ENCODE measurements at regions not wholly inside any gene's neighbourhood (a gene's known extent, or its start where the extent isn't known, plus 50 kb on each side); places are given as distances from the start of the nearest gene placed in this dataset.

DNA sequence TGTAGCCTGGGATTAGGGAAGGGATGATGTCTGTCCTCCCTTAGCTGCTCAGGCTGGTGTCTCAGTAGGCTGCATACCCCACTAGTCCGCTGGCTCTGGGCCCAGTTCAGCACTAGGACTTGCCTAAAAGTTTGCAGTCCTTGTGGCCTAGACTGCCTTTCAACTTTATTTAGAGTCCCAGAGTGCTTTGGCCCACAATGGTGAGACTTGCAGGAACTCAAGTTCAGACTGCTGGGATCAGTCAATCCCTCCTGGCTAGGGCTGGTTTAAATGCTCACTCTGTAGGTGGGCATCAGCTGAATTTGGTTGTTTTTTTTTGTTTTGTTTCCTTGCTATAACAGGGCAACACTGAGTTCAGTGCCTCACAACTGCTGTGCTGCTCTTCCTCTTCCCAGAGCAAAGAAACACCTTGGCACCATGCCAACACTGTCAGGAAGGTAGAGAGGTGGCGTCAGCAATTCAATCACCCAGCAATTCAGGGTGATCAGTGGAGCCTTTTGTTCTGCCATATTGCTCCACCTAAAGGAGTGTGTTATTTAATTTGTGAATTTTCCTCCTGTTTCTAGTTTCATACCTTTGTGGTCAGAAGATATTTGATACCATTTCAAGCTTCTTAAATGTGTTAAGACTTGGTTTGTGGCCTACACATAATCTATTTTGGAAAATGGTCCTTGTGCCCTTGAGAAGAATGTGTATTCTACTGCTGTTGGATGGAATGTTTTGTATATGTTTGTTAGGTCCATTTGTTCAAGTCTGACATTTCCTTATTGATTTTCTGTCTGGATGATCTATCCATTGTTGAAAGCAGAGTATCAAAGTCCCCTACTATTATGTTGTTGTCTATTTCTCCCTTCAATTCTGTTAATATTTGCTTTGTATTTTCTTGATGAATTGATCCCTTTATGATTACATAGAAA is 284.0 kb upstream of the PMFBP1 start:
- TF ChIP-seq, protein P1, sequence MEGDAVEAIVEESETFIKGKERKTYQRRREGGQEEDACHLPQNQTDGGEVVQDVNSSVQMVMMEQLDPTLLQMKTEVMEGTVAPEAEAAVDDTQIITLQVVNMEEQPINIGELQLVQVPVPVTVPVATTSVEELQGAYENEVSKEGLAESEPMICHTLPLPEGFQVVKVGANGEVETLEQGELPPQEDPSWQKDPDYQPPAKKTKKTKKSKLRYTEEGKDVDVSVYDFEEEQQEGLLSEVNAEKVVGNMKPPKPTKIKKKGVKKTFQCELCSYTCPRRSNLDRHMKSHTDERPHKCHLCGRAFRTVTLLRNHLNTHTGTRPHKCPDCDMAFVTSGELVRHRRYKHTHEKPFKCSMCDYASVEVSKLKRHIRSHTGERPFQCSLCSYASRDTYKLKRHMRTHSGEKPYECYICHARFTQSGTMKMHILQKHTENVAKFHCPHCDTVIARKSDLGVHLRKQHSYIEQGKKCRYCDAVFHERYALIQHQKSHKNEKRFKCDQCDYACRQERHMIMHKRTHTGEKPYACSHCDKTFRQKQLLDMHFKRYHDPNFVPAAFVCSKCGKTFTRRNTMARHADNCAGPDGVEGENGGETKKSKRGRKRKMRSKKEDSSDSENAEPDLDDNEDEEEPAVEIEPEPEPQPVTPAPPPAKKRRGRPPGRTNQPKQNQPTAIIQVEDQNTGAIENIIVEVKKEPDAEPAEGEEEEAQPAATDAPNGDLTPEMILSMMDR (tag by site-specific recombination; IDR thresholded peaks at IDR 0.05): no peak
- TF ChIP-seq ZNF670 (tag by site-specific recombination; IDR thresholded peaks at IDR 0.05; ENCODE audit: low read depth): no peak
